Transverse colon (tissue), 4 donors: ENCODE measurements at regions not wholly inside any gene's neighbourhood (a gene's known extent, or its start where the extent isn't known, plus 50 kb on each side); places are given as distances from the start of the nearest gene placed in this dataset.

ENCODE experiments used
- DNase-seq: peaks from one replicate; pipeline ENCODE4 v3.0.0-alpha.2; 2019
- H3K27ac ChIP-seq, 4 donors: fragments of 200-600 bp; sonication (generic); 2 replicates each; pipeline ENCODE4 v1.5.1; 2016 to 2018; ENCODE audit warnings: inconsistent platforms in 4 of 4
- H3K27me3 ChIP-seq: fragments of 200-600 bp; sonication (generic); 2 replicates; pipeline ENCODE4 v1.5.1; 2017; ENCODE audit warnings: inconsistent platforms
- H3K36me3 ChIP-seq, 4 donors: fragments of 200-600 bp; sonication (generic); 2 replicates each; pipeline ENCODE4 v1.5.1; 2017 to 2019; ENCODE audit warnings: inconsistent platforms in 4 of 4
- H3K4me1 ChIP-seq, 4 donors: fragments of 200-600 bp; sonication (generic); 2 replicates each; pipeline ENCODE4 v1.5.1; 2017 to 2020; ENCODE audit warnings: inconsistent platforms in 4 of 4
- H3K4me3 ChIP-seq, 4 donors: fragments of 200-600 bp; sonication (generic); 1 replicate in 1 of 4; 2 replicates in 3 of 4; pipeline versions ENCODE4 v1.5.1 to v1.6.1; 2017 to 2019; ENCODE audit warnings: inconsistent platforms in 4 of 4
- H3K9me3 ChIP-seq, 2 donors: fragments of 200-600 bp; sonication (generic); 2 replicates each; pipeline ENCODE4 v1.5.1; 2017 to 2019; ENCODE audit warnings: inconsistent platforms in 2 of 2
- EP300 ChIP-seq: sonication (generic); formaldehyde crosslinking; IDR thresholded peaks from one replicate; pipeline ENCODE4 v1.6.1; 2017; ENCODE audit warnings: antibody characterized with exemption, low read depth
- POLR2A ChIP-seq: fragments of 450-650 bp; IDR thresholded peaks from one replicate; pipeline ENCODE4 v1.6.1; 2016; ENCODE audit warnings: antibody characterized with exemption, mild to moderate bottlenecking, moderate library complexity
- POLR2AphosphoS5 ChIP-seq, 3 donors: sonication (generic); formaldehyde crosslinking; IDR thresholded peaks; one replicate each; pipeline ENCODE4 v1.6.1; 2016; ENCODE audit warnings: antibody characterized with exemption in 3 of 3
- WGBS, 2 donors: methylation state at CpG; one replicate each; pipeline ENCODE4 v1.1.5; 2018; ENCODE audit warnings: low coverage in 1 of 2; 5-methylcytosine and 5-hydroxymethylcytosine counted together
- in situ Hi-C, 4 donors: fragments of 200-750 bp; cut with MboI; loops; one replicate each; pipeline versions ENCODE4 v1.15.0 to v1.15.1; 2017; ENCODE audit warnings: low sequenced_read_pairs in 3 of 4, low pct_ligation_motif_present in 1 of 4, low pct_unique_long_range_greater_than_20kb in 1 of 4
- intact Hi-C: fragments of 100-400 bp; cut with DNase I; formaldehyde crosslinking; loops from one replicate; pipeline ENCODE4 v1.15.1; 2023; ENCODE audit warnings: low total_unique reads
- TF ChIP-seq, protein P1 (sequence below), 5 experiments: fragments of 200-600 bp in 3 of 5; fragments of 450-650 bp in 2 of 5; sonication (generic) in 3 of 5; IDR thresholded peaks; 1 replicate in 2 of 5; 2 replicates in 3 of 5; pipeline ENCODE4 v1.5.1; 2016 to 2017; ENCODE audit warnings: antibody characterized with exemption in 5 of 5, inconsistent platforms in 3 of 5, mild to moderate bottlenecking in 2 of 5, moderate library complexity in 1 of 5

- Histone ChIP-seq H3K27ac (no peak overlapping the region), H3K27me3 (no peaks in the 10 kb centered on the region), H3K4me1 (no peaks in the 10 kb centered on the region), H3K36me3 (no peaks in the 10 kb centered on the region), H3K9me3 (no peaks in the 10 kb centered on the region), H3K4me3 (no peak overlapping the region)
- TF ChIP-seq, protein P1, sequence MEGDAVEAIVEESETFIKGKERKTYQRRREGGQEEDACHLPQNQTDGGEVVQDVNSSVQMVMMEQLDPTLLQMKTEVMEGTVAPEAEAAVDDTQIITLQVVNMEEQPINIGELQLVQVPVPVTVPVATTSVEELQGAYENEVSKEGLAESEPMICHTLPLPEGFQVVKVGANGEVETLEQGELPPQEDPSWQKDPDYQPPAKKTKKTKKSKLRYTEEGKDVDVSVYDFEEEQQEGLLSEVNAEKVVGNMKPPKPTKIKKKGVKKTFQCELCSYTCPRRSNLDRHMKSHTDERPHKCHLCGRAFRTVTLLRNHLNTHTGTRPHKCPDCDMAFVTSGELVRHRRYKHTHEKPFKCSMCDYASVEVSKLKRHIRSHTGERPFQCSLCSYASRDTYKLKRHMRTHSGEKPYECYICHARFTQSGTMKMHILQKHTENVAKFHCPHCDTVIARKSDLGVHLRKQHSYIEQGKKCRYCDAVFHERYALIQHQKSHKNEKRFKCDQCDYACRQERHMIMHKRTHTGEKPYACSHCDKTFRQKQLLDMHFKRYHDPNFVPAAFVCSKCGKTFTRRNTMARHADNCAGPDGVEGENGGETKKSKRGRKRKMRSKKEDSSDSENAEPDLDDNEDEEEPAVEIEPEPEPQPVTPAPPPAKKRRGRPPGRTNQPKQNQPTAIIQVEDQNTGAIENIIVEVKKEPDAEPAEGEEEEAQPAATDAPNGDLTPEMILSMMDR (IDR thresholded peaks at IDR 0.05): no peak
- no peak for TF ChIP-seq POLR2A
- TF ChIP-seq EP300: no peak
- no peak for TF ChIP-seq POLR2AphosphoS5 (IDR thresholded peaks at IDR 0.05)
- 86% methylated on average over 4 of the region's 4 CpGs; no CpG with 5 or more reads in 1 of the 2 donors for WGBS, 2 donors
- DNase-seq: no peak
- intact Hi-C loops (loop anchor here (10.0 kb wide), 1 partner anchor 249 kb away; no protein-coding TSS in a partner anchor), in situ Hi-C loops (loop anchor here (10.0 to 25.0 kb wide), 2 partner anchors 246 to 249 kb away; no protein-coding TSS in a partner anchor)
Observed at GRCh38 chr1:100616121-100616621, 78.2 kb downstream of the GPR88 start.

DNA sequence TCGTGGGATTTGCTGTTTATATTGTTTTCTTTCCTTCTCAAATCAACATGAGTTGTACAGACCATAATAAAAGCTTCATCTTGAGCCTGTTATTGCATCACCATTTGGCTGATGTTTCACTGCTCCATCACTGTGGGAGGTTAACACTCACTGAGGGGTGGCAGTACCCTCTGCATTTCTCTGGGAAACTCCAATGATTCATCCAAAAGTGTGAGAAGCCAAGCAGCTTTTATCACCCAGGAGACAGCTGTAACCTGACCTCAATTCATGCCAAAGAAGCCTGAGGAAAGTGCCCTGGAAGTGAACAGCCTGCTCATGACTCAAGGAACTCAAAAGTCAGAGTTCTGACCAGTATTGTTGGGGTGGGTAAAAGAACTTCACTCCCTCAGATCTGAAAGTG lies 84.1 kb downstream of the GPR88 start:
- TF ChIP-seq, protein P1 (IDR thresholded peaks at IDR 0.05): no peak
- TF ChIP-seq POLR2AphosphoS5 (IDR thresholded peaks at IDR 0.05) (no peak), EP300 (no peak), POLR2A (no peak)
- in situ Hi-C loops (loop anchor here in 2 of 4 donors (25.0 kb wide), 1 partner anchor 240 kb away; no protein-coding TSS in a partner anchor), intact Hi-C loops (no loop called here)
- no peak for DNase-seq
- Histone ChIP-seq H3K36me3 (no peaks in the 10 kb centered on the region), H3K27ac (peak overlapping the region in 1 of 4 donors; percentile 8), H3K4me1 (no peaks in the 10 kb centered on the region), H3K9me3 (no peaks in the 10 kb centered on the region), H3K4me3 (no peak overlapping the region), H3K27me3 (no peaks in the 10 kb centered on the region)
- WGBS, 2 donors: 7 to 16% methylated on average over 1 of the region's 1 CpG

DNA sequence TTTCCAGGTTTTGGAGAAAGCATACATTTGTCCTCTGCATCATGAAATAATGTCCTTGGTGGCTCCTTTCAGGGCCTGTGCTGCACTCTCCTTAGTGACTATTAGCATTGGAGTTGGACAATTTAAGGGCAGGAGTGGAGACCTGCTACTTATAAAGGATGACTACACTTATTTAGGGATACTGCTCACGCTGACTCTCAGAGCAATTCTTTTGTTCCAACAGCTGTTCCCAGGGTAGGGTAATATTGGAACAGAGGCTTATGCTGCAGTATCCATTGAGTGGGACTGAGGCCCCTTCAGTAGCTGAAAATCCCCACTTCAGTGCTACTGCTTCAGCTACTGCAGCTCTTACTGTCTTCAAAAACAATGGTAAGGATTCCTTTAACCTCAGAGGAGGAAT lies 84.6 kb downstream of the GPR88 start:
- WGBS, 2 donors: 50 to 68% methylated on average over 1 of the region's 1 CpG
- DNase-seq: no peak
- no peaks in the 10 kb centered on the region for H3K27me3 ChIP-seq
- no peak overlapping the region for H3K4me3 ChIP-seq
- intact Hi-C loops (no loop called here), in situ Hi-C loops (loop anchor here in 2 of 4 donors (25.0 kb wide), 1 partner anchor 240 kb away; no protein-coding TSS in a partner anchor)
- peak overlapping the region in 2 of 4 donors; percentile 8 to 20 for H3K27ac ChIP-seq
- H3K9me3 ChIP-seq: no peaks in the 10 kb centered on the region
- no peaks in the 10 kb centered on the region for H3K36me3 ChIP-seq
- no peaks in the 10 kb centered on the region for H3K4me1 ChIP-seq
- TF ChIP-seq EP300: no peak
- TF ChIP-seq POLR2A: no peak
- TF ChIP-seq POLR2AphosphoS5 (IDR thresholded peaks at IDR 0.05): no peak
- TF ChIP-seq, protein P1 (IDR thresholded peaks at IDR 0.05): no peak

GRCh38 chr1:100622966-100623762 lies 85.2 kb downstream of the GPR88 start:
- Histone ChIP-seq H3K36me3 (no peaks in the 10 kb centered on the region), H3K27ac (no peak overlapping the region), H3K27me3 (no peaks in the 10 kb centered on the region), H3K4me1 (no peaks in the 10 kb centered on the region), H3K4me3 (no peak overlapping the region), H3K9me3 (no peaks in the 10 kb centered on the region)
- in situ Hi-C loops (loop anchor here in 2 of 4 donors (25.0 kb wide), 1 partner anchor 239 kb away; no protein-coding TSS in a partner anchor), intact Hi-C loops (no loop called here)
- 24 to 53% methylated on average over 3 to 5 of the region's 5 CpGs for WGBS, 2 donors
- DNase-seq: no peak
- TF ChIP-seq, protein P1 (IDR thresholded peaks at IDR 0.05): no peak
- TF ChIP-seq POLR2A (no peak), POLR2AphosphoS5 (IDR thresholded peaks at IDR 0.05) (no peak), EP300 (no peak)
